Smooth muscle cell (in vitro differentiated cells): ENCODE measurements at regions not wholly inside any gene's neighbourhood (a gene's known extent, or its start where the extent isn't known, plus 50 kb on each side); places are given as distances from the start of the nearest gene placed in this dataset.
"Not testable (repeated sequence)": the region's sequence is repeated elsewhere in the genome, so short reads cannot be mapped to it uniquely, and the experiment has no call there.

Experiments
- DNase-seq: peaks from one replicate; lab custom pipeline; 2025; ENCODE audit not compliant: unreplicated experiment; lab: John Stamatoyannopoulos, UW
- H2AFZ ChIP-seq: fragments of 200-600 bp; sonication (generic); 2 replicates; pipeline ENCODE4 v1.6.0; 2016; ENCODE audit warnings: antibody characterized with exemption, low read depth, mild to moderate bottlenecking
- H3F3A ChIP-seq: fragments of 200-600 bp; sonication (generic); 2 replicates; pipeline ENCODE4 v1.6.0; 2017; ENCODE audit warnings: antibody characterized with exemption, low read depth
- H3K27ac ChIP-seq: fragments of 200-600 bp; sonication (generic); 2 replicates; pipeline ENCODE4 v1.5.1; 2016; ENCODE audit warnings: low read depth, mild to moderate bottlenecking
- H3K27me3 ChIP-seq: fragments of 200-600 bp; sonication (generic); 2 replicates; pipeline ENCODE4 v1.6.1; 2016; ENCODE audit warnings: low read depth, mild to moderate bottlenecking
- H3K36me3 ChIP-seq: fragments of 200-600 bp; sonication (generic); 2 replicates; pipeline ENCODE4 v1.5.1; 2016; ENCODE audit warnings: low read depth
- H3K4me1 ChIP-seq: fragments of 200-600 bp; sonication (generic); 2 replicates; pipeline ENCODE4 v1.5.1; 2016; ENCODE audit warnings: low read depth
- H3K4me2 ChIP-seq: fragments of 200-600 bp; sonication (generic); 2 replicates; pipeline ENCODE4 v1.6.0; 2016; ENCODE audit warnings: mild to moderate bottlenecking
- H3K4me3 ChIP-seq: fragments of 200-600 bp; sonication (generic); 2 replicates; pipeline ENCODE4 v1.5.1; 2016; ENCODE audit warnings: mild to moderate bottlenecking
- H3K79me2 ChIP-seq: fragments of 200-600 bp; sonication (generic); 2 replicates; pipeline ENCODE4 v1.6.0; 2016; ENCODE audit warnings: low read depth, mild to moderate bottlenecking
- H3K9ac ChIP-seq: fragments of 200-600 bp; sonication (generic); 2 replicates; pipeline ENCODE4 v1.6.0; 2016; ENCODE audit warnings: low read depth
- H3K9me3 ChIP-seq: fragments of 200-600 bp; sonication (generic); replicated peaks from 2 replicates; pipeline ENCODE4 v1.5.1; 2016; ENCODE audit warnings: low read depth
- H4K20me1 ChIP-seq: fragments of 200-600 bp; sonication (generic); 2 replicates; pipeline ENCODE4 v1.6.0; 2016; ENCODE audit warnings: low read depth
- WGBS: methylation state at CpG from one replicate; pipeline ENCODE4 v1.1.7; 2016; ENCODE audit warnings: low lambda C conversion rate; 5-methylcytosine and 5-hydroxymethylcytosine counted together
- TF ChIP-seq, protein P1 (sequence below): fragments of 200-600 bp; sonication (generic); IDR thresholded peaks from 2 replicates; pipeline ENCODE4 v1.5.1; 2017; ENCODE audit warnings: borderline replicate concordance, mild to moderate bottlenecking, antibody characterized with exemption; ENCODE audit not compliant: insufficient read depth, poor library complexity, severe bottlenecking

DNA sequence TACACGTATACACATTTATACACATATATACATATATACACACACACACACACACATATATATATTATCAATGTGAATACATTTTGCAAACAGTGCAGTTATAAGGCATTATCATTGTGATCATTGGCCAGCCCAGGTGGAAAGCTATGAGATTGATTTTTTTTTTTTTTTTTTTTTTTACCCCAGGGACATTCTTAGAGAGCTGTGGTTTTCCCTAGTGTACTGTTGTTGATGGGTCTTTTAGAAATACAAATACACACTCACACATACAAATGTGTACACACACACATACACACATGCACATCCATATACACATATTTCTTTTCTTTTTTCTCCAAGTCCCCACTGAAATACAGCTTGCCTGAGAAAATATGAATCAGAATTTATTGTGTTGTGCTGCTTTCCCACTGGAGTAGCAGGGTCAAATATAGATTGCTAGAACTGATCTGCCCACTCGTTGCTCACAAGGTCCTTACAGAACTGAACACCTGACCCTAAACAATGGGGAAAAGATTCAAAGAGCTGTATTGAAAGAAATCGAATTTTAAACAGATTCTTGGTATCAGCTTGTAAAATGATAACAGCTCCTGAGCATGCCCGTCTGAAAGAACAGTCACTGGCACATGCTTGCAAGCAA, 325.6 kb downstream of the OMA1 start:
- Histone ChIP-seq H3K27ac (no peak overlapping the region), H4K20me1 (no peaks in the 10 kb centered on the region), H3F3A (no peaks in the 10 kb centered on the region), H2AFZ (no peak overlapping the region), H3K4me1 (no peaks in the 10 kb centered on the region), H3K4me2 (no peak overlapping the region), H3K27me3 (peaks cover 18% of the 10 kb centered on the region), H3K4me3 (no peak overlapping the region), H3K36me3 (no peaks in the 10 kb centered on the region), H3K79me2 (no peaks in the 10 kb centered on the region), H3K9ac (no peak overlapping the region), H3K9me3 (no peaks in the 10 kb centered on the region)
- WGBS = 60% methylated on average over 4 of the region's 4 CpGs
- DNase-seq = no peak
- TF ChIP-seq, protein P1, sequence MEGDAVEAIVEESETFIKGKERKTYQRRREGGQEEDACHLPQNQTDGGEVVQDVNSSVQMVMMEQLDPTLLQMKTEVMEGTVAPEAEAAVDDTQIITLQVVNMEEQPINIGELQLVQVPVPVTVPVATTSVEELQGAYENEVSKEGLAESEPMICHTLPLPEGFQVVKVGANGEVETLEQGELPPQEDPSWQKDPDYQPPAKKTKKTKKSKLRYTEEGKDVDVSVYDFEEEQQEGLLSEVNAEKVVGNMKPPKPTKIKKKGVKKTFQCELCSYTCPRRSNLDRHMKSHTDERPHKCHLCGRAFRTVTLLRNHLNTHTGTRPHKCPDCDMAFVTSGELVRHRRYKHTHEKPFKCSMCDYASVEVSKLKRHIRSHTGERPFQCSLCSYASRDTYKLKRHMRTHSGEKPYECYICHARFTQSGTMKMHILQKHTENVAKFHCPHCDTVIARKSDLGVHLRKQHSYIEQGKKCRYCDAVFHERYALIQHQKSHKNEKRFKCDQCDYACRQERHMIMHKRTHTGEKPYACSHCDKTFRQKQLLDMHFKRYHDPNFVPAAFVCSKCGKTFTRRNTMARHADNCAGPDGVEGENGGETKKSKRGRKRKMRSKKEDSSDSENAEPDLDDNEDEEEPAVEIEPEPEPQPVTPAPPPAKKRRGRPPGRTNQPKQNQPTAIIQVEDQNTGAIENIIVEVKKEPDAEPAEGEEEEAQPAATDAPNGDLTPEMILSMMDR = no peak

DNA sequence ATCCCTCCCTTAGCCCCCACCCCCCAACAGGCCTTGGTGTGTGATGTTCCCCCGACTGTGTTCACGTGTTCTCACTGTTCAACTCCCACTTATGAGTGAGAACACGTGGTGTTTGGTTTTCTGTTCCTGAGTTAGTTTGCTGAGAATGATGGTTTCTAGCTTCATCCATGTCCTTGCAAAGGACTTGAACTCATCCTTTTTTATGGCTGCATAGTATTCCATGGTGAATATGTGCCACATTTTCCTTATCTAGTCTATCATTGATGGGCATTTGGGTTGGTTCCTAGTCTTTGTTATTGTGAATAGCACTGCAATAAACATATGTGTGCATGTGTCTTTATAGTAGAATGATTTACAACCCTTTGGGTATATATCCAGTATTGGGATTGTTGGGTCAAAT, 330.4 kb downstream of the OMA1 start:
- not testable (repeated sequence) for H2AFZ ChIP-seq, H3K4me1 ChIP-seq, H3K36me3 ChIP-seq, H3K4me2 ChIP-seq, H3K79me2 ChIP-seq, H3K9me3 ChIP-seq, DNase-seq, H3K9ac ChIP-seq, H3F3A ChIP-seq, H3K4me3 ChIP-seq, H4K20me1 ChIP-seq, H3K27ac ChIP-seq, H3K27me3 ChIP-seq
- WGBS = 91% methylated on average over 3 of the region's 3 CpGs

DNA sequence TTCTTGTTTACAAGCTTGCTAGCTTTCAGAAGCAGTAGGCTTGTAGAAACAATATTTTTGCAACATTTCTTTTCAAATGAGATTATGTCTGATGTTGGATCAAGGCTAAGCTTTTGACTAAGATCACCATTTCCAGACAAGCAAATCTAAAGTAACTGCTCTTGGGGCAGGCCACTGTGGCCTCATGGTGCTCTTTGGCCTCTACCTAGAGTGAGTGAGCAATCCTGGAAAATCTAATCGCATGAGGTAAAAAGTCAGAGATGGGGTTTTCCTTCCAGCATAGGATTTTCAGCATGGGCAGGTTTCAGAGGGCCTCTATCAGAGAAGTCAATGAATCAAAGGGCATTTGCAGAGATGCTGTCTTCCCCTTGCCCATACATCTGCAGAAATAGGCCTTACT, 331.9 kb downstream of the OMA1 start:
- TF ChIP-seq, protein P1 = no peak
- Histone ChIP-seq H4K20me1 (no peaks in the 10 kb centered on the region), H3K79me2 (no peaks in the 10 kb centered on the region), H2AFZ (no peak overlapping the region), H3K4me3 (no peak overlapping the region), H3F3A (no peaks in the 10 kb centered on the region), H3K4me2 (no peak overlapping the region), H3K36me3 (no peaks in the 10 kb centered on the region), H3K4me1 (no peaks in the 10 kb centered on the region), H3K27ac (no peak overlapping the region), H3K27me3 (no peaks in the 10 kb centered on the region), H3K9me3 (no peaks in the 10 kb centered on the region), H3K9ac (no peak overlapping the region)
- DNase-seq = no peak
- 100% methylated on average over 1 of the region's 1 CpG for WGBS

DNA sequence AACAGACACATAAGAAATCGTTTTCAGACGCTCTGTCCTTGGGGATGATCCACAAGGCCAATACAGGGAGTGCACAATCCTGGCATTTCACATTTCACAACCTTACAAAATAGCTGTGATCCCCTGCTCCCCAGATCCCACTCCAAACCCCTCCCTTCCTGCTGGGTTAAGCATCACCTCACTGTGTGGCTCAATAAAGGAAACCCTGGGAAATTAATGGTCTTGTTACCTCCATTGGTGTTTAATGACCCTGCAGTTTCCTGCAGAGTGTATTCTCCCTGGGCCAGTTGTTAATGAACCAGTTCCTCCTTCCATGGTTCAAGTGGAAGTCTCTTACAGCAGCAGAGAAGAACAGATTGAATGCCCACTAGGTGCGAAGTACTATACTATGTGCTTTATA, 334.7 kb downstream of the OMA1 start:
- Histone ChIP-seq H3K9ac (no peak overlapping the region), H3F3A (no peaks in the 10 kb centered on the region), H3K9me3 (no peaks in the 10 kb centered on the region), H4K20me1 (no peaks in the 10 kb centered on the region), H3K27me3 (no peaks in the 10 kb centered on the region), H3K79me2 (no peaks in the 10 kb centered on the region), H2AFZ (no peak overlapping the region), H3K4me2 (no peak overlapping the region), H3K36me3 (no peaks in the 10 kb centered on the region), H3K4me1 (no peaks in the 10 kb centered on the region), H3K27ac (no peak overlapping the region), H3K4me3 (no peak overlapping the region)
- TF ChIP-seq, protein P1 = no peak
- DNase-seq = no peak
- 88% methylated on average over 3 of the region's 3 CpGs for WGBS
